Urinary bladder (tissue), 1 donor: ENCODE measurements at regions not wholly inside any gene's neighbourhood (a gene's known extent, or its start where the extent isn't known, plus 50 kb on each side); places are given as distances from the start of the nearest gene placed in this dataset. TPM values are rescaled to one million over a fixed set of nuclear protein-coding genes. Genes with fewer than 3 reads are reported as not detected.

ENCODE experiments used
- small RNA-seq: library from RNA; depleted of rRNA; stranded (forward); fragments of <200 nt; gene quantifications from one replicate; pipeline ENCODE3, GENCODE V24; 2014

Small RNAs in the stretch of these regions (small RNA-seq; reads per million reads assigned to genes)
- gene AC008740.2: not detected
